K562 (cell line): ENCODE measurements at regions not wholly inside any gene's neighbourhood (a gene's known extent, or its start where the extent isn't known, plus 50 kb on each side); places are given as distances from the start of the nearest gene placed in this dataset.
A peak's percentile ranks its signal among the peaks of the same experiment; 100 is the strongest.

Source experiments
- ATAC-seq: fragments of 200-7000 bp; cut with Tn5 transposase; 3 replicates; pipeline ENCODE4 v1.9.1; 2020; ENCODE audit warnings: moderate library complexity
- BruUV-seq: library from RNA; stranded (reverse); fragments of 400-500 nt; replicated peaks from 2 replicates; lab custom pipeline; 2021; lab: Mats Ljungman, UMichigan
- CTCF ChIA-PET: fragments of 300-600 bp; formaldehyde crosslinking; extraction: SDS; loops from one replicate; lab custom pipeline; 2021; ENCODE audit warnings: low intra/inter-chr PET ratio; lab: Yijun Ruan, JAX
- POLR2A ChIA-PET: fragments of 300-600, 350-650 bp; sonication (Branson Sonifier 250); formaldehyde crosslinking; extraction: SDS; loops from one replicate; lab custom pipeline; 2021; ENCODE audit warnings: antibody characterized with exemption, inconsistent platforms; lab: Yijun Ruan, JAX
- DNase-seq, 4 experiments: peaks; one replicate each; pipeline versions ENCODE4 v3.0.0 to v3.0.0-alpha.2; 2011 to 2018; ENCODE audit warnings: low spot score in 3 of 4, mixed read lengths in 3 of 4; ENCODE audit errors: extremely low read depth in 1 of 4
- FAIRE-seq: peaks from 2 replicates; lab custom pipeline; 2011; peaks lifted over from hg19 to GRCh38; lab: Jason Lieb, UNC
- H2AFZ ChIP-seq: 2 replicates; pipeline ENCODE4 v1.6.0; 2011; ENCODE audit warnings: low read depth, low read length, control low read depth, inconsistent platforms
- H3K27ac ChIP-seq: fragments of 200-600 bp; 3 replicates; pipeline ENCODE4 v1.8.0; 2011; ENCODE audit warnings: low read depth, mild to moderate bottlenecking, control low read depth, inconsistent platforms, low read length, moderate library complexity, mixed read lengths; ENCODE audit errors: extremely low read depth
- H3K27me3 ChIP-seq, 2 experiments: fragments of 300-600 bp in 1 of 2; 2 replicates in 1 of 2; 3 replicates in 1 of 2; pipeline versions ENCODE4 v1.6.0 to v1.8.0; 2011; ENCODE audit warnings: inconsistent platforms in 2 of 2, low read length in 2 of 2, mild to moderate bottlenecking in 1 of 2, mixed read lengths in 1 of 2, moderate library complexity in 1 of 2; ENCODE audit not compliant: control insufficient read depth in 2 of 2, insufficient read depth in 2 of 2
- H3K36me3 ChIP-seq: fragments of 300-600 bp; 3 replicates; pipeline ENCODE4 v1.8.0; 2011; ENCODE audit warnings: mild to moderate bottlenecking, low read length, inconsistent platforms; ENCODE audit not compliant: control insufficient read depth, insufficient read depth
- H3K4me1 ChIP-seq, 2 experiments: fragments of 200-600 bp in 1 of 2; replicated peaks in 1 of 2; 2 replicates in 1 of 2; 3 replicates in 1 of 2; pipeline versions ENCODE4 v1.5.1 to v1.8.0; 2011; ENCODE audit warnings: inconsistent platforms in 2 of 2, low read length in 2 of 2, mild to moderate bottlenecking in 1 of 2, mixed read lengths in 1 of 2, moderate library complexity in 1 of 2; ENCODE audit not compliant: control insufficient read depth in 2 of 2, insufficient read depth in 2 of 2
- H3K4me2 ChIP-seq: 2 replicates; pipeline ENCODE4 v1.6.1; 2011; ENCODE audit warnings: low read length, control low read depth, inconsistent platforms, mixed read lengths; ENCODE audit not compliant: insufficient read depth
- H3K4me3 ChIP-seq: fragments of 200-600 bp; sonication (generic), shearing (Covaris generic); 2 replicates; pipeline ENCODE4 v1.5.1; 2016; ENCODE audit warnings: control low read depth, inconsistent platforms
- H3K79me2 ChIP-seq: fragments of 200-600 bp; 3 replicates; pipeline ENCODE4 v1.8.0; 2011; ENCODE audit warnings: low read length, inconsistent platforms; ENCODE audit not compliant: control insufficient read depth, insufficient read depth
- H3K9ac ChIP-seq, 2 experiments: 2 replicates each; pipeline versions ENCODE4 v1.6.0 to v1.6.1; 2011; ENCODE audit warnings: low read depth in 2 of 2, low read length in 2 of 2, control low read depth in 1 of 2, inconsistent platforms in 1 of 2, mild to moderate bottlenecking in 1 of 2, mixed read lengths in 1 of 2; ENCODE audit not compliant: insufficient read depth in 1 of 2
- H3K9me1 ChIP-seq: one replicate; pipeline ENCODE4 v1.6.0; 2011; ENCODE audit warnings: inconsistent platforms, mild to moderate bottlenecking, low read length, moderate library complexity; ENCODE audit not compliant: control insufficient read depth, insufficient read depth
- H3K9me3 ChIP-seq: replicated peaks from 2 replicates; pipeline ENCODE4 v1.5.1; 2011; ENCODE audit warnings: low read depth, low read length, inconsistent platforms; ENCODE audit not compliant: control insufficient read depth, insufficient read depth
- H4K20me1 ChIP-seq: replicated peaks from 2 replicates; pipeline ENCODE4 v1.6.1; 2011; ENCODE audit warnings: low read length, inconsistent platforms, mixed read lengths; ENCODE audit not compliant: control insufficient read depth, insufficient read depth
- CEBPB ChIP-seq: fragments of 450-650 bp; IDR thresholded peaks from 2 replicates; pipeline ENCODE4 v1.6.1; 2016; ENCODE audit warnings: missing genetic modification characterization, missing compliant biosample characterization
- CEBPG ChIP-seq, 3 experiments: fragments of 200-800 bp in 1 of 3; sonication (Bioruptor generic) in 1 of 3; sonication (generic) in 1 of 3; formaldehyde crosslinking in 1 of 3; IDR thresholded peaks in 2 of 3; conservative IDR thresholded peaks in 1 of 3; 2 replicates each; pipeline versions ENCODE4 v1.6.1 to v1.8.0; 2016 to 2022; ENCODE audit warnings: missing compliant biosample characterization in 2 of 3, missing genetic modification characterization in 2 of 3, mild to moderate bottlenecking in 1 of 3, missing genetic modification reagents in 1 of 3
- FOXK2 ChIP-seq, 2 experiments: fragments of 450-650 bp; IDR thresholded peaks in 1 of 2; conservative IDR thresholded peaks in 1 of 2; 2 replicates each; pipeline ENCODE4 v1.6.1; 2016; ENCODE audit warnings: low read depth in 2 of 2, mild to moderate bottlenecking in 1 of 2
- WGBS: fragments of 100-300 bp; shearing (Covaris generic); methylation state at CpG from one replicate; pipeline ENCODE4 v1.1.6; 2016; ENCODE audit warnings: low coverage, mixed read lengths; ENCODE audit not compliant: insufficient coverage; ENCODE audit errors: missing lambda C conversion rate; 5-methylcytosine and 5-hydroxymethylcytosine counted together
- in situ Hi-C: fragments of 300-500 bp; cut with MboI; formaldehyde crosslinking; loops from 4 replicates; pipeline ENCODE4 v1.15.0; 2018; ENCODE audit warnings: inconsistent platforms, mixed read lengths
- intact Hi-C: fragments of 100-400 bp; cut with micrococcal nuclease; formaldehyde crosslinking; loops from 2 replicates; pipeline ENCODE4 v1.14.2; 2022

DNA sequence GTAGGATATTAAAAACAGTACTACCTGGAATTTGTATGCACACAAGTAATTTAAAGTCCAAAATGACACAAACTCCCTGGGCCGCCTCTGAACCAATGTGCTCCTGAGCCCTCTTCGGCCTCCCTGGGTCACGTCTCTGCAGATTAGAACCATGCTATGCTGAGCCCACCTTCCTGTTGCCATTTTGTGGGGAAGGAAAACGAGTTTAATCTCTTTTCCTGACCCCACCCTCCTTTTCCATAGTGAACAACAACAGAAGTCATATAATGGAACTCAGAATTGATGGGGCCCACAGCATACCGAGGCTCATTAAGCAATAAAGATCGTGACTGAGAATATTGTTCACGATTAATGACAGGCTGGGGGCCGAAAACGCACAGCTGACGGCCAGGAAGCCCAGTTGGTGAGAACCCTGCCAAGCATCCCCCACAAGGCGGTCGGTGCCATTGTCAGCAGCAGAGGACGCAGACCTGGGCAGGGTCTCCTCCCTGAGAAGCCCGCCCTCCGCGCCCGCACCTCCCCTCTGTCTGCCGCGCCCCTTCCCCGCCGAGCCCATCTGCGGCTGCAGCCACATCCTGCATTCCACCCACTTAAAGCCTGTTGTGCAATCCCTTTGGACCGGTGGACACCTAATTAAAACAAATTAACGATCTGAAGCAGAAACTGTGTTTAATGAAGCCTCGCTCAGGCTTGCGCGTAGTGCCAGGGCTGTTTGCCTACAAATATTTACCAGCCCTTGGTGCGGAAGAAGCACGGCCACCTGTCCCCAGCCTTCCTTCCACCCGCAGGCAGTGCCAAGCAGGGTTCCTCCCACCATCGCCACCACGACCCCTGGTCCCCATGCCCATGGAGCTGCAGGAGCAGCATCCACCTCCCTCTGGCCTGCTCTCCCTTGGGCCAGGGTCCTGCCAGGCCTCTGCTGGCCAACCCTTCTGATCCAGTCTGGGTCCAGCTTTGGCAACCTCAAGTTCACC lies 68.1 kb downstream of the DLL1 start:
- peaks cover 0 to 9% of the 10 kb centered on the region in 2 experiments; a peak in 1 of 5 replicates for H3K4me1 ChIP-seq
- H3K4me2 ChIP-seq: no peak overlapping the region
- H3K36me3 ChIP-seq: no peaks in the 10 kb centered on the region
- 7% methylated on average over 32 of the region's 32 CpGs for WGBS
- CTCF ChIA-PET: no interaction called here
- H3K27me3 ChIP-seq: peaks cover 50 to 63% of the 10 kb centered on the region in 2 experiments
- no peaks in the 10 kb centered on the region for H3K9me3 ChIP-seq
- H4K20me1 ChIP-seq: 0 out of 2 replicates have a peak, but pooled peaks cover 16% of the 10 kb centered on the region
- no TSS peak for BruUV-seq
- POLR2A ChIA-PET: interaction anchor here (0.6 to 1.2 kb wide), 2 partner anchors 8 to 64 kb away, joined by 3 to 5 read pairs; no protein-coding TSS in a partner anchor
- intact Hi-C loops: loop anchor here (10.0 kb wide), 1 partner anchor 292 kb away; no protein-coding TSS in a partner anchor
- H3K9ac ChIP-seq: no peak overlapping the region
- H3K9me1 ChIP-seq: no peaks in the 10 kb centered on the region
- DNase-seq (no peak), ATAC-seq (no peak), FAIRE-seq (no peak)
- H3K4me3 ChIP-seq: no peak overlapping the region
- TF ChIP-seq FOXK2 (conservative IDR thresholded peaks at IDR 0.05 in 1 of 2, IDR thresholded peaks at IDR 0.05 in 1 of 2; ENCODE audit: low read depth in 2 of 2): no peak
- peak; percentile 18; the same call in 1 of the 2 replicates for TF ChIP-seq CEBPB (tag)
- TF ChIP-seq CEBPG (CRISPR knock-in tag; IDR thresholded peaks at IDR 0.05): no peak
- 0 out of 4 replicates have a peak, but pooled peaks of 1 of the 2 experiments have one; percentile 13 for TF ChIP-seq CEBPG (tag; conservative IDR thresholded peaks at IDR 0.05 in 1 of 2, IDR thresholded peaks at IDR 0.05 in 1 of 2)
- in situ Hi-C loops: no loop called here
- H3K79me2 ChIP-seq: no peaks in the 10 kb centered on the region
- no peak overlapping the region for H2AFZ ChIP-seq
- no peak overlapping the region for H3K27ac ChIP-seq
